Activated CD8-positive, alpha-beta memory T cell treated with anti-CD3 and anti-CD28 coated beads, Interleukin-2, amount 50 U/mL, for 48 hours (primary cell): ENCODE measurements at regions not wholly inside any gene's neighbourhood (a gene's known extent, or its start where the extent isn't known, plus 50 kb on each side); places are given as distances from the start of the nearest gene placed in this dataset.
A peak's percentile ranks its signal among the peaks of the same experiment; 100 is the strongest.

Experiments
- DNase-seq: peaks from one replicate; pipeline ENCODE4 v3.0.0-alpha.2; 2020

GRCh38 chr5:81854915-81855314, 104.0 kb upstream of the SSBP2 start:
- no peak for DNase-seq

GRCh38 chr5:81854485-81854884, 103.6 kb upstream of the SSBP2 start:
- no peak for DNase-seq

DNA sequence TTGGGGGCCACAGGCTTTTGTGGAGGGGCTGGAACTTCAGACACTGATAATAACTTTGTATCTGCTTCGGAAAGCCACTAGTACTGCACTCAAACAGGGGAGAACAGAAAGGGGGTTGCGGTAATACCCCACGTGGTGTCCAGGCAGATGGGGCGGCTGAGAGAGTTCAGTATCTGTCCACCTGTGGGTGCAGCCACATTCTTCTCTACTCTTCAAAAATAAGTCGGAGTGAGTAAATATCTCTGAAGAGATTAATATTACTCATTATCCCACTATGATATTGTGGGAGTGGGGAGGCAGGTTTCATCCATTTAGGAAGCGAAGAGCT, 102.1 kb upstream of the SSBP2 start:
- DNase-seq, result no peak

DNA sequence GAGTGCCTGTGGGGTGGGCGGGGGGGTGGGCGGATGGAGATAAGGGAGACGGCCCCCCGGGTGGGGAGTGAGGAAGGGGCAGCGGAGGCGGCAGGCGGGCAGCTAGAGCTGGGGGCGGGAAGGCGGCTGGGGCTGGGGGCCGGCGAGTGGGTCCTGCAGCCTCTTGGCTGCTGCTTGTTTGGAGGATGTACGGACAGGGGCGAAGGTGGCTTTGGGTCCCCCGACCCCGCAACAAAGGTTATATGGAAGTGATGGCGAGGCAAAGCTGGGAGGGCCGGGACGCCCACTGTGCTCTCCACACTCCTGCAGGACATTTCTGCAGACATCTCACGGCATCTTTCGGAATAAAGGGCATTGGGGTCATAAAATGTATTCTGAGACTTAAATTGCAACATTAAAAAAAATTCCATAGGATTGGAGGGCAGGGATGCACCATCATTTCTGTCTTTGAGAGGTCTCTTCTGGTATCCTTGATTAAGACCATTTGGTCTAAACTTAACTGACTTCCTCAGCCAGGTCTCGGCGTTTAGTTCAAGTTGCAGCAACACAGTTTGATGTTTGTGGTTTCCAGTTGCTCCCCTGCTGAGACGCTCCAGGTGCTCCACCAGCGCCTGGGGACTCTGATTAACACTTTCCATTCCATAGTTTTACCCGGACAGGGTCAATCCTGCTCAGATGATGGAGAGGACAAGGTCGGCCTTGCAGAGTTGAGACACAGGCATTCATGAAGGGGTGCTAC, 101.6 kb upstream of the SSBP2 start:
- DNase-seq, result peak; percentile 64

DNA sequence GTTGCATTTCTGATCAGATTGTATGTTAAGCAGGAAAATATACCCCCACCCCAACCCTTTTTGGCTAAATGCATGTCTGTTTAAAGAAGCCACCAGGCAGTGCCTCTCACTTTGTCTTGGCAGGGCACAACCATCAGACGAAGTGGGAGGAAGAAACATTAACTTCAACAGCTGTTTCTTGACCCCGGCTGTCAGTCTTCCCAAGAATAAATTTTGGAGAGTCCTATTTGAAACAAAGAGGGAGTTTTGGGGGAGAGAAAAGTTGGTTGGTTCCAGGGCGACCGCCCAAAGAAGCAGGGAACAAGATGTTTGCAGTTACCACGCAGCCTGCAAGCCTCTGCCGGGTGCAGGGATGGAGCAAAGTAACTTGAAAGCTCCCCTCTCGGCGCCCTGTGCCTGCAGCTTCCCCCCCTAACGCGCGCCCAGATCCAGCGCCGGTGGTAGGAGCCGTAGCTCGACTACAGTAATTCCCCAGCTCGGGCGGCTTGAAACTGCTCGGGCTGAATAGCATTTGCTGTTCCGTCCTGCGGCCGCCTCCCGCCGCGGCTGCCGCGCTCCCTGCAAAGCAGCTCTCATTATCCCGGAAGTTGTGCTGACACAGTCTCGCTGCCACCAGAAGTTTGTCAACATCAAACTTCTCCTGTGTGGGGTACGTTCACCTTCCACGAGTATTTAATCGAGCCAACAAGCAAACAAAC, 100.7 kb upstream of the SSBP2 start:
- DNase-seq, result peak; percentile 92

GRCh38 chr5:81850501-81851357, 99.8 kb upstream of the SSBP2 start:
- DNase-seq, result no peak

GRCh38 chr5:81849770-81850367, 99.0 kb upstream of the SSBP2 start:
- no peak for DNase-seq

DNA sequence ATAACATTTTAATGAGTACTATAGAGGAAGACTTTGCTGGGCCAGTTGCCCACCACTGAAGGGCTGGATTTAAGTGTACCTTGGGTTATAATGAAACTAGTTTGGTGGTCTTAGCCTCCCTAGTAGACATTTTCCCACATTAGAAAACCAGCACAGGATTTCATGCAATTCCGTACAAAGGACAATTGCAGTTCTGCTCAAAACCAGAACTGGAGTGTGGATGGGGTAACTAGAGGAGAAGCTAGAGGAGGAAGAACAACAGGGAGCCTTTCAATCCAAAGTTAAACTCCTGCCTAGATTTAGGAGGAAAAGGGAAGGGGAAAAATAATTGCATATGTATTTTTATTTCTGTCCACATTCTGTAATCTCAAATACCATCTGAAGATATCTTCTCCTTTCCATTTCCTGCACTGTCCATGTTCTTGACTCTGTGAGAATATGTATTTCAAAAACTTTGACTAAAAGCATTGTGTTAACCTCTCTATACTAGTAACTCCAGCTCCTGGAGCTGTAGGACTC, 97.5 kb upstream of the SSBP2 start:
- no peak for DNase-seq

- no peak for DNase-seq
These were observed 95.4 kb upstream of the SSBP2 start for GRCh38 chr5:81846301-81846700.

DNA sequence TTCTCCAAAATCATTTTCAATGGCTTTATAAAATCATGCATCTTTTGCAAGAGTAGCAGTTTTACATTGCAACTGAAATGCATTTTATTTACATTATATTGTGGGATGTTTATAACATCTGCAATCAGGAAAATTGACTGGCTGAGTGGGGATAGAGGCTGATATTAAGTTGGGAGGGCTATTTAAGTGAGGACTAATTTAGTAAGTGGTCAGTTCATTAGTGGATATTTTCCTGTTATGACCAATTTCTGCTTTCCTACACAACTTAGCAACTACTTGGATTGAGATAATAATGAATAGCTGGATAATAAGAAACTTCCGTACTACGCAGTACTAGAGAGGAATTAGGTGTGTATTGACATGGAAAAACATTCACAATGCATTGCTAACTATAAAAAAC, 92.9 kb upstream of the SSBP2 start:
- DNase-seq, result no peak

GRCh38 chr5:81842795-81843398, 92.0 kb upstream of the SSBP2 start:
- DNase-seq, result no peak

DNA sequence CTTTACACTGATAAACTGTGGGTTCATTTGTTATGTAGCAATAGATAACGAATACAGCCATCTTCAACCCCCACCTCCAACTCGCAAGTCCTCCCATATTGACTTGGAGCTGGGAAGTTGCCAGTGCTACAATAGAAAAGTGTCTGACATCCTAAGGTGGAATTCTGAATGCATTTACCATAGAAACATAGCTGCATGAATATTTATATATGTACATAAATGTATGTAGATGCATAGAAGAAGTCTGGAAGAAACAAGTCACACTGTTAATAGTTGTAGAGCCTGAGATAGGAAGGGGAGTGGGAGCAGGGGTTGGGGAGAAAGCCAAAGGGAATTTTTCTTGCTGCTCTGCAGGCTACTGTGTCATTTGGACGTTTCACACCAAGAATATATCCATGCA, 88.1 kb upstream of the SSBP2 start:
- no peak for DNase-seq

GRCh38 chr5:81838307-81838906, 87.5 kb upstream of the SSBP2 start:
- no peak for DNase-seq

GRCh38 chr5:81837667-81838306, 86.9 kb upstream of the SSBP2 start:
- no peak for DNase-seq

GRCh38 chr5:81835814-81836367, 85.0 kb upstream of the SSBP2 start:
- no peak for DNase-seq

GRCh38 chr5:81834021-81834660, 83.2 kb upstream of the SSBP2 start:
- no peak for DNase-seq

DNA sequence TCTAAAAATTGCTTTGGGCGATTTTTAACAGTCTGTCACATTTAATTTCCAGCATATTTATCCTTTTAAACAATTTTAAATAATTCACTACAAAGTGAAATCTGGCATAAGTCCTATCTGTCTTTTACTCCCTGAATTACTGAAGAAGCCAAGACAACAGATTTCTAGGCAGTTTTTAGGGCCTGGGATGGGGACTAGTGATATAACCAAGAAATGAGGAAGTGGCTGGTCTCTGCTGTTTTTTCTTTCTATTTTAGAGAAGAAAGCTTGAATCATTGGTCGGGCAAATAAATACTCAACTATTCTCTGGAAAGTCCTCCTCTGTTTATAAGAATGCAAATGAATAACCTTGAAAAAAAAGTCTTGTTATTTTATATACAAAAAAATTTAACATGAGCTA, 79.7 kb upstream of the SSBP2 start:
- DNase-seq, result no peak

GRCh38 chr5:81829242-81829641, 78.3 kb upstream of the SSBP2 start:
- DNase-seq, result no peak

- DNase-seq, result no peak
These were observed 76.6 kb upstream of the SSBP2 start for GRCh38 chr5:81827500-81827899.

DNA sequence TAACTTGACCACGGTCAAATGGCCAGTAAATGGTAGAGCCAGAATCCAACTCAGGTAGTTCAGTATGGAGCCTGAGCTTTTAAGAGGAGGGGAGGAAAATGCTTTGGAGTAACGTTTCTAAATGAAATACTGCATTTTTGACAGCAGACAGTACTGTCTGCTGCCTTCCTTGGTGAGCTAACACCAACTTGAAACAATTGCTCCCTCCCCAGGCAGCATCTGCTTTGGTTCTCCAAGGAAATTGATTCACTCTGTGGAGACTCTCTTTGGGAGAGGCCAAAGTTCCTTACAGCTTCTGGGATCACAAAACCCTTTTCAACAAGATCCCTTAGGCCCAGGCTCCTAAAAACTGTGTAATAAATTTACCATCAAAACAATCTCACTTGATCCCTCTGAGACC, 75.2 kb upstream of the SSBP2 start:
- DNase-seq, result no peak

DNA sequence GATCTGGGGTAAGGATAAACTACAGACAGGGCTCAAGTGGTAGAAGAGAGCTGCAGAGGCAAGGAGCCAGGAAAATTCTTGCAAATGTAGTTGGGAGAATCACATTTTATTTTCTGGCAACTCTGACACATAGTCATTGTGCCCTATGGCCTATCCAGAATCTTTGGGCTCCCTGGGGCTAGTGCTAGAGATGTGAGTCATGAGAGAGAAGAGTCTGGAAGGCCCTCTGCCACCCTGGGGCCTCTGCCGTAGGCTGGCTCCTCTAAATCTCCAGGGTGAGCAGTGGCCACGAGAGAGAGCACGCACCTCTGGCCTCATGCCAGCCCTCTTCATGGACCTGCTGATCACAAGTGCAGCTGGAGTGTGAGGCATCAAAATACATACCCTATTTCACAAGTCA, 74.3 kb upstream of the SSBP2 start:
- DNase-seq, result no peak
